ENCODE measurements at regions not wholly inside any gene's neighbourhood (a gene's known extent, or its start where the extent isn't known, plus 50 kb on each side); places are given as distances from the start of the nearest gene placed in this dataset.

GRCh38 chr10:106198275-106198674 is 966.2 kb downstream of the SORCS1 start (continued):
- TF ChIP-seq E2F6 (IDR thresholded peaks at IDR 0.05; ENCODE audit: borderline replicate concordance, low read depth), result no peak
- no peak for TF ChIP-seq CHD2 (IDR thresholded peaks at IDR 0.05; ENCODE audit: low read length, partially characterized antibody)

- 0% methylated on average over 2 of the region's 2 CpGs for WGBS (ENCODE audit: missing lambda C conversion rate)
- no peak overlapping the region for H3K27ac ChIP-seq
- no peak overlapping the region for H3K4me3 ChIP-seq
- ATAC-seq, result peak in 1 of 2 experiments; percentile 47; a peak in 2 of 6 replicates
- ChIA-PET CTCF (interaction anchor here (1.2 kb wide), 1 partner anchor 14 kb away, joined by 3 read pairs; no protein-coding TSS in a partner anchor), POLR2A (no interaction called here)
- TF ChIP-seq CTCF (IDR thresholded peaks at IDR 0.05) (peak; percentile 13; the same call in 1 of the 3 replicates), RAD21 (conservative IDR thresholded peaks at IDR 0.05 in 1 of 2, IDR thresholded peaks at IDR 0.05 in 1 of 2) (peak; percentile 10 to 13; a peak in 1 of 5 replicates), HMGXB4 (CRISPR knock-in tag; IDR thresholded peaks at IDR 0.05; ENCODE audit: borderline replicate concordance) (no peak)
- no peaks in the 10 kb centered on the region for H3K9me3 ChIP-seq
- no peak overlapping the region for H3K4me2 ChIP-seq
- FAIRE-seq, result no peak
- DNase-seq (ENCODE audit: low read depth in 1 of 2, low spot score in 1 of 2), result peak in 1 of 2 experiments; percentile 33
- H3K4me1 ChIP-seq, result no peaks in the 10 kb centered on the region
These were observed 975.2 kb downstream of the SORCS1 start for GRCh38 chr10:106189292-106189691.

- CTCF ChIA-PET, result no interaction called here
These were observed 978.6 kb downstream of the SORCS1 start for GRCh38 chr10:106185951-106186350.

More at GRCh38 chr10:106185951-106186350, 978.6 kb downstream of the SORCS1 start:
- ATAC-seq (no peak), DNase-seq (ENCODE audit: low read depth in 1 of 2, low spot score in 1 of 2) (no peak), FAIRE-seq (no peak)
- H3K4me2 ChIP-seq, result no peak overlapping the region
- WGBS (ENCODE audit: missing lambda C conversion rate), result 5% methylated on average over 2 of the region's 2 CpGs
- H3K4me1 ChIP-seq, result no peaks in the 10 kb centered on the region
- POLR2A ChIA-PET, result no interaction called here
- no peak overlapping the region for H3K4me3 ChIP-seq
- H3K9me3 ChIP-seq, result no peaks in the 10 kb centered on the region
- no peak for TF ChIP-seq JUNB (IDR thresholded peaks at IDR 0.05)
- TF ChIP-seq RAD21 (conservative IDR thresholded peaks at IDR 0.05 in 1 of 2, IDR thresholded peaks at IDR 0.05 in 1 of 2), result no peak
- no peak for TF ChIP-seq CTCF (IDR thresholded peaks at IDR 0.05)
- TF ChIP-seq NFE2L2 (conservative IDR thresholded peaks at IDR 0.05; ENCODE audit: low read length), result no peak
- no peak for TF ChIP-seq EP300 (IDR thresholded peaks at IDR 0.05)
- no peak for TF ChIP-seq GATA3 (IDR thresholded peaks at IDR 0.05; ENCODE audit: borderline replicate concordance)
- TF ChIP-seq RFX5 (IDR thresholded peaks at IDR 0.05), result no peak
- TF ChIP-seq RNF2 (IDR thresholded peaks at IDR 0.05; ENCODE audit: borderline replicate concordance, low read depth), result no peak
- TF ChIP-seq KDM5A (IDR thresholded peaks at IDR 0.05), result no peak
- TF ChIP-seq CBX2 (IDR thresholded peaks at IDR 0.05; ENCODE audit: borderline replicate concordance, low read depth), result no peak
- TF ChIP-seq ESRRA (IDR thresholded peaks at IDR 0.05; ENCODE audit: borderline replicate concordance, low read length), result no peak
- TF ChIP-seq PHF8 (IDR thresholded peaks at IDR 0.05; ENCODE audit: borderline replicate concordance, low read depth), result no peak
- no peak for TF ChIP-seq ATOH8 (CRISPR knock-in tag; IDR thresholded peaks at IDR 0.05; ENCODE audit: low read depth)
- no peak for TF ChIP-seq CHD2 (IDR thresholded peaks at IDR 0.05; ENCODE audit: low read length, partially characterized antibody)
- no peak for TF ChIP-seq TFCP2L1 (CRISPR knock-in tag; IDR thresholded peaks at IDR 0.05)
- TF ChIP-seq HMGXB4 (CRISPR knock-in tag; IDR thresholded peaks at IDR 0.05; ENCODE audit: borderline replicate concordance), result no peak
- no peak for TF ChIP-seq KDM1A (IDR thresholded peaks at IDR 0.05; ENCODE audit: low read depth)
- no peak for TF ChIP-seq BCL3 (IDR thresholded peaks at IDR 0.05)
- TF ChIP-seq EHF (CRISPR knock-in tag; IDR thresholded peaks at IDR 0.05), result no peak
- no peak overlapping the region for H3K27ac ChIP-seq
